SK-N-SH treated with all-trans-retinoic acid at 6 μM for 48 hours (cell line): ENCODE measurements at regions not wholly inside any gene's neighbourhood (a gene's known extent, or its start where the extent isn't known, plus 50 kb on each side); places are given as distances from the start of the nearest gene placed in this dataset.
A peak's percentile ranks its signal among the peaks of the same experiment; 100 is the strongest.

Experiments used
- ATAC-seq: fragments of 200-7000 bp; cut with Tn5 transposase; 3 replicates; pipeline ENCODE4 v1.9.1; 2020; ENCODE audit warnings: mild to moderate bottlenecking, moderate library complexity
- ARNTL ChIP-seq: fragments of 450-650 bp; formaldehyde crosslinking; IDR thresholded peaks from 2 replicates; pipeline ENCODE4 v1.5.0; 2020; ENCODE audit warnings: low read depth, mild to moderate bottlenecking, moderate library complexity, borderline replicate concordance
- BACH2 ChIP-seq: fragments of 250-450 bp; sonication (Bioruptor Pico); IDR thresholded peaks from 2 replicates; pipeline ENCODE4 v1.9.0; 2021; ENCODE audit warnings: mild to moderate bottlenecking, borderline replicate concordance
- CSDC2 ChIP-seq: fragments of 250-450 bp; sonication (Bioruptor Pico); IDR thresholded peaks from 2 replicates; pipeline ENCODE4 v1.5.0; 2020; ENCODE audit warnings: mild to moderate bottlenecking, moderate library complexity
- ESRRG ChIP-seq: fragments of 250-450 bp; sonication (Bioruptor Pico); IDR thresholded peaks from 2 replicates; pipeline ENCODE4 v1.6.1; 2021; ENCODE audit warnings: mild to moderate bottlenecking
- GLIS3 ChIP-seq: fragments of 250-450 bp; sonication (Bioruptor Pico); IDR thresholded peaks from 2 replicates; pipeline ENCODE4 v1.5.0; 2020; ENCODE audit warnings: mild to moderate bottlenecking, moderate library complexity
- ISL1 ChIP-seq: fragments of 250-450 bp; sonication (Bioruptor Pico); IDR thresholded peaks from 2 replicates; pipeline ENCODE4 v2.1.2; 2022; ENCODE audit warnings: mild to moderate bottlenecking, moderate library complexity
- OSR1 ChIP-seq: fragments of 250-450 bp; sonication (Bioruptor Pico); IDR thresholded peaks from 2 replicates; pipeline ENCODE4 v1.8.0; 2022; ENCODE audit warnings: moderate library complexity, mild to moderate bottlenecking, inconsistent platforms
- PPARA ChIP-seq: fragments of 250-450 bp; sonication (Bioruptor Pico); IDR thresholded peaks from 2 replicates; pipeline ENCODE4 v1.5.0; 2020; ENCODE audit warnings: mild to moderate bottlenecking, borderline replicate concordance
- RARB ChIP-seq: fragments of 250-450 bp; sonication (Bioruptor Pico); IDR thresholded peaks from 2 replicates; pipeline ENCODE4 v1.8.0; 2021; ENCODE audit warnings: mild to moderate bottlenecking, moderate library complexity
- SNAI2 ChIP-seq: fragments of 250-450 bp; sonication (Bioruptor Pico); IDR thresholded peaks from 2 replicates; pipeline ENCODE4 v1.5.0; 2020; ENCODE audit warnings: mild to moderate bottlenecking, moderate library complexity
- TCF4 ChIP-seq: fragments of 250-450 bp; sonication (Bioruptor Pico); IDR thresholded peaks from 2 replicates; pipeline ENCODE4 v1.8.0; 2021; ENCODE audit warnings: mild to moderate bottlenecking, moderate library complexity, borderline replicate concordance
- TOX ChIP-seq: fragments of 250-450 bp; sonication (Bioruptor Pico); IDR thresholded peaks from 2 replicates; pipeline ENCODE4 v1.8.0; 2021; ENCODE audit warnings: mild to moderate bottlenecking, moderate library complexity, borderline replicate concordance
- TSHZ2 ChIP-seq: fragments of 250-450 bp; sonication (Bioruptor Pico); IDR thresholded peaks from 2 replicates; pipeline ENCODE4 v1.5.0; 2020; ENCODE audit warnings: mild to moderate bottlenecking, moderate library complexity
- ZC3H10 ChIP-seq: fragments of 250-450 bp; sonication (Bioruptor Pico); IDR thresholded peaks from 2 replicates; pipeline ENCODE4 v1.5.1; 2021; ENCODE audit warnings: mild to moderate bottlenecking, moderate library complexity
- ZFP3 ChIP-seq: fragments of 250-450 bp; sonication (Bioruptor Pico); IDR thresholded peaks from 2 replicates; pipeline ENCODE4 v1.5.0; 2020; ENCODE audit warnings: mild to moderate bottlenecking, moderate library complexity
- ZFP30 ChIP-seq: fragments of 450-650 bp; formaldehyde crosslinking; IDR thresholded peaks from 2 replicates; pipeline ENCODE4 v1.5.0; 2022; ENCODE audit warnings: mild to moderate bottlenecking, moderate library complexity
- ZNF565 ChIP-seq: fragments of 450-650 bp; formaldehyde crosslinking; conservative IDR thresholded peaks from 2 replicates; pipeline ENCODE4 v1.5.0; 2020; ENCODE audit warnings: low read depth, mild to moderate bottlenecking, moderate library complexity
- ZNF70 ChIP-seq: fragments of 450-650 bp; formaldehyde crosslinking; IDR thresholded peaks from 2 replicates; pipeline ENCODE4 v1.5.0; 2020; ENCODE audit warnings: mild to moderate bottlenecking, moderate library complexity
- ZNF8 ChIP-seq: fragments of 450-650 bp; formaldehyde crosslinking; IDR thresholded peaks from 2 replicates; pipeline ENCODE4 v1.5.0; 2020; ENCODE audit warnings: mild to moderate bottlenecking, moderate library complexity
- TF ChIP-seq, protein P1 (sequence below): fragments of 250-450 bp; sonication (Bioruptor Pico); IDR thresholded peaks from 2 replicates; pipeline ENCODE4 v1.5.1; 2020; ENCODE audit warnings: low read depth, mild to moderate bottlenecking, moderate library complexity
- TF ChIP-seq, protein P2 (sequence below): fragments of 250-450 bp; sonication (Bioruptor Pico); IDR thresholded peaks from 2 replicates; pipeline ENCODE4 v1.8.0; 2020; ENCODE audit warnings: mild to moderate bottlenecking, moderate library complexity, borderline replicate concordance
- TF ChIP-seq, protein P3 (sequence below): fragments of 250-450 bp; sonication (Bioruptor Pico); IDR thresholded peaks from 2 replicates; pipeline ENCODE4 v1.5.1; 2021; ENCODE audit warnings: mild to moderate bottlenecking, moderate library complexity

DNA sequence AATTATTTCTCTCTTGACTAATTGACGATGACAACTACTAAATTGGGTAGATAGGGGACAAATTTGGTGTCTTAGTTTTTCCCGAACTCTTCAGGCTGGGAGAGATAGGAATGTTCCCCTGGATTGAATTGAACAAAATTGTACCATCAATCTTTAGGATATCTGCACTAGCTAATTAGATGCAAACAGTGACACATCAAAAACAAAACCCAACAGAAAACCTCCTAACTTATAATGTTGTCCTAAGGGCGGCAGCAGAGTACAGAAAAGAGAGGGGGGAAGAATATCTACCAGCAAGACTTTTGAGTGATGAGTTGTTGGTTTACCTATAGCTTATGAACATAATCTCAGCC, 342.9 kb downstream of the INSIG2 start:
- peak; percentile 69 for ATAC-seq
- no peak for TF ChIP-seq ARNTL (CRISPR knock-in tag)
- TF ChIP-seq ZFP30, result no peak
- no peak for TF ChIP-seq GLIS3 (CRISPR knock-in tag)
- TF ChIP-seq ZNF8 (CRISPR knock-in tag), result no peak
- TF ChIP-seq ISL1 (CRISPR knock-in tag), result no peak
- TF ChIP-seq, protein P1, sequence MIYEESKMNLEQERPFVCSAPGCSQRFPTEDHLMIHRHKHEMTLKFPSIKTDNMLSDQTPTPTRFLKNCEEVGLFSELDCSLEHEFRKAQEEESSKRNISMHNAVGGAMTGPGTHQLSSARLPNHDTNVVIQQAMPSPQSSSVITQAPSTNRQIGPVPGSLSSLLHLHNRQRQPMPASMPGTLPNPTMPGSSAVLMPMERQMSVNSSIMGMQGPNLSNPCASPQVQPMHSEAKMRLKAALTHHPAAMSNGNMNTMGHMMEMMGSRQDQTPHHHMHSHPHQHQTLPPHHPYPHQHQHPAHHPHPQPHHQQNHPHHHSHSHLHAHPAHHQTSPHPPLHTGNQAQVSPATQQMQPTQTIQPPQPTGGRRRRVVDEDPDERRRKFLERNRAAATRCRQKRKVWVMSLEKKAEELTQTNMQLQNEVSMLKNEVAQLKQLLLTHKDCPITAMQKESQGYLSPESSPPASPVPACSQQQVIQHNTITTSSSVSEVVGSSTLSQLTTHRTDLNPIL (CRISPR knock-in tag), result no peak
- TF ChIP-seq, protein P2, sequence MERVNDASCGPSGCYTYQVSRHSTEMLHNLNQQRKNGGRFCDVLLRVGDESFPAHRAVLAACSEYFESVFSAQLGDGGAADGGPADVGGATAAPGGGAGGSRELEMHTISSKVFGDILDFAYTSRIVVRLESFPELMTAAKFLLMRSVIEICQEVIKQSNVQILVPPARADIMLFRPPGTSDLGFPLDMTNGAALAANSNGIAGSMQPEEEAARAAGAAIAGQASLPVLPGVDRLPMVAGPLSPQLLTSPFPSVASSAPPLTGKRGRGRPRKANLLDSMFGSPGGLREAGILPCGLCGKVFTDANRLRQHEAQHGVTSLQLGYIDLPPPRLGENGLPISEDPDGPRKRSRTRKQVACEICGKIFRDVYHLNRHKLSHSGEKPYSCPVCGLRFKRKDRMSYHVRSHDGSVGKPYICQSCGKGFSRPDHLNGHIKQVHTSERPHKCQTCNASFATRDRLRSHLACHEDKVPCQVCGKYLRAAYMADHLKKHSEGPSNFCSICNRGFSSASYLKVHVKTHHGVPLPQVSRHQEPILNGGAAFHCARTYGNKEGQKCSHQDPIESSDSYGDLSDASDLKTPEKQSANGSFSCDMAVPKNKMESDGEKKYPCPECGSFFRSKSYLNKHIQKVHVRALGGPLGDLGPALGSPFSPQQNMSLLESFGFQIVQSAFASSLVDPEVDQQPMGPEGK, result no peak
- no peak for TF ChIP-seq PPARA
- TF ChIP-seq SNAI2 (CRISPR knock-in tag), result no peak
- no peak for TF ChIP-seq BACH2 (CRISPR knock-in tag)
- no peak for TF ChIP-seq ZNF565 (CRISPR knock-in tag)
- TF ChIP-seq, all 23 proteins: peak for 0

- ATAC-seq, result no peak
- TF ChIP-seq ZFP3 (CRISPR knock-in tag) (no peak), ZNF565 (CRISPR knock-in tag) (no peak), PPARA (no peak), ZC3H10 (CRISPR knock-in tag) (no peak), ZNF70 (no peak), BACH2 (CRISPR knock-in tag) (no peak), ARNTL (CRISPR knock-in tag) (no peak), ZNF8 (CRISPR knock-in tag) (no peak), TSHZ2 (CRISPR knock-in tag) (no peak), ESRRG (CRISPR knock-in tag) (no peak), SNAI2 (CRISPR knock-in tag) (no peak), RARB (CRISPR knock-in tag) (no peak), OSR1 (CRISPR knock-in tag) (no peak)
- TF ChIP-seq, protein P1 (CRISPR knock-in tag), result no peak
- TF ChIP-seq, protein P3, sequence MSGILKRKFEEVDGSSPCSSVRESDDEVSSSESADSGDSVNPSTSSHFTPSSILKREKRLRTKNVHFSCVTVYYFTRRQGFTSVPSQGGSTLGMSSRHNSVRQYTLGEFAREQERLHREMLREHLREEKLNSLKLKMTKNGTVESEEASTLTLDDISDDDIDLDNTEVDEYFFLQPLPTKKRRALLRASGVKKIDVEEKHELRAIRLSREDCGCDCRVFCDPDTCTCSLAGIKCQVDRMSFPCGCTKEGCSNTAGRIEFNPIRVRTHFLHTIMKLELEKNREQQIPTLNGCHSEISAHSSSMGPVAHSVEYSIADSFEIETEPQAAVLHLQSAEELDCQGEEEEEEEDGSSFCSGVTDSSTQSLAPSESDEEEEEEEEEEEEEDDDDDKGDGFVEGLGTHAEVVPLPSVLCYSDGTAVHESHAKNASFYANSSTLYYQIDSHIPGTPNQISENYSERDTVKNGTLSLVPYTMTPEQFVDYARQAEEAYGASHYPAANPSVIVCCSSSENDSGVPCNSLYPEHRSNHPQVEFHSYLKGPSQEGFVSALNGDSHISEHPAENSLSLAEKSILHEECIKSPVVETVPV, result no peak
Observed at GRCh38 chr2:118430510-118431164, 342.4 kb downstream of the INSIG2 start.

GRCh38 chr2:118425191-118425590, 336.9 kb downstream of the INSIG2 start:
- TF ChIP-seq TCF4 (no peak), ZNF8 (CRISPR knock-in tag) (no peak), BACH2 (CRISPR knock-in tag) (no peak), ZC3H10 (CRISPR knock-in tag) (no peak), RARB (CRISPR knock-in tag) (no peak), TOX (CRISPR knock-in tag) (no peak), CSDC2 (CRISPR knock-in tag) (no peak), ISL1 (CRISPR knock-in tag) (no peak), ZNF70 (no peak)
- TF ChIP-seq, protein P3, result no peak
- TF ChIP-seq, protein P2, result no peak
- ATAC-seq, result no peak
